IMR-90 (cell line): ENCODE measurements at regions not wholly inside any gene's neighbourhood (a gene's known extent, or its start where the extent isn't known, plus 50 kb on each side); places are given as distances from the start of the nearest gene placed in this dataset.

Experiments
- ATAC-seq: fragments of 200-7000 bp; cut with Tn5 transposase; 2 replicates; pipeline ENCODE4 v1.9.1; 2020; ENCODE audit warnings: low read depth, mild to moderate bottlenecking, moderate library complexity
- BruUV-seq: library from RNA; stranded (reverse); fragments of 400-500 nt; replicated peaks from 2 replicates; lab custom pipeline; 2021; lab: Mats Ljungman, UMichigan
- CTCF ChIA-PET: fragments of 300-600 bp; formaldehyde crosslinking; extraction: SDS; loops from one replicate; lab custom pipeline; 2021; ENCODE audit warnings: antibody characterized with exemption; lab: Yijun Ruan, JAX
- POLR2A ChIA-PET: fragments of 300-600 bp; sonication (Branson Sonifier 250); formaldehyde crosslinking; loops from one replicate; lab custom pipeline; 2022; ENCODE audit warnings: antibody characterized with exemption; ENCODE audit not compliant: unreplicated experiment; lab: Charles Lee
- DNase-seq: peaks from one replicate; pipeline ENCODE4 v3.0.0; 2013
- H2AFZ ChIP-seq: replicated peaks from 2 replicates; pipeline ENCODE3; 2013; ENCODE audit warnings: low read length, mild to moderate bottlenecking; ENCODE audit not compliant: poor library complexity
- H2AK5ac ChIP-seq: 2 replicates; pipeline ENCODE4 v1.6.1; 2013; ENCODE audit warnings: low read depth, low read length, inconsistent platforms
- H2AK9ac ChIP-seq: replicated peaks from 2 replicates; pipeline ENCODE3; 2013; ENCODE audit warnings: mild to moderate bottlenecking, low read depth, low read length, moderate library complexity; ENCODE audit not compliant: poor library complexity
- H2BK120ac ChIP-seq: 2 replicates; pipeline ENCODE4 v1.6.1; 2013; ENCODE audit warnings: low read depth, low read length, inconsistent platforms
- H2BK15ac ChIP-seq: 3 replicates; pipeline ENCODE4 v1.6.1; 2013; ENCODE audit warnings: low read depth, low read length, inconsistent platforms
- H2BK20ac ChIP-seq: 2 replicates; pipeline ENCODE4 v1.6.1; 2013; ENCODE audit warnings: low read depth, mild to moderate bottlenecking, inconsistent platforms, low read length, moderate library complexity
- H2BK5ac ChIP-seq: 2 replicates; pipeline ENCODE4 v1.6.1; 2013; ENCODE audit warnings: mild to moderate bottlenecking, low read depth, low read length, inconsistent platforms; ENCODE audit not compliant: poor library complexity, severe bottlenecking
- H3K14ac ChIP-seq: replicated peaks from 2 replicates; pipeline ENCODE4 v1.6.1; 2013; ENCODE audit warnings: low read depth, low read length, inconsistent platforms
- H3K18ac ChIP-seq: 2 replicates; pipeline ENCODE4 v1.6.1; 2013; ENCODE audit warnings: low read depth, low read length, control low read depth
- H3K23ac ChIP-seq: 2 replicates; pipeline ENCODE4 v1.6.1; 2013; ENCODE audit warnings: low read depth, low read length, inconsistent platforms
- H3K27ac ChIP-seq: 2 replicates; pipeline ENCODE4 v1.5.1; 2013; ENCODE audit warnings: mild to moderate bottlenecking, control low read depth, low read length; ENCODE audit not compliant: insufficient read depth
- H3K27me3 ChIP-seq: 2 replicates; pipeline ENCODE4 v1.6.1; 2013; ENCODE audit warnings: low read length; ENCODE audit not compliant: control insufficient read depth, insufficient read depth
- H3K36me3 ChIP-seq: 2 replicates; pipeline ENCODE4 v1.6.1; 2013; ENCODE audit warnings: low read length, mixed read lengths; ENCODE audit not compliant: control insufficient read depth, insufficient read depth
- H3K4ac ChIP-seq: 2 replicates; pipeline ENCODE4 v1.6.1; 2013; ENCODE audit warnings: low read depth, low read length, inconsistent platforms
- H3K4me1 ChIP-seq: 2 replicates; pipeline ENCODE4 v1.6.1; 2013; ENCODE audit warnings: low read length, mixed read lengths; ENCODE audit not compliant: control insufficient read depth, insufficient read depth
- H3K4me2 ChIP-seq: 2 replicates; pipeline ENCODE4 v1.6.1; 2013; ENCODE audit warnings: low read depth, mild to moderate bottlenecking, control low read depth, low read length, moderate library complexity
- H3K4me3 ChIP-seq: 2 replicates; pipeline ENCODE4 v1.5.1; 2013; ENCODE audit warnings: low read depth, mild to moderate bottlenecking, control low read depth, low read length, moderate library complexity; ENCODE audit not compliant: insufficient read depth
- H3K56ac ChIP-seq: 2 replicates; pipeline ENCODE4 v1.6.1; 2013; ENCODE audit warnings: low read length, inconsistent platforms; ENCODE audit not compliant: insufficient read depth; ENCODE audit errors: extremely low read depth
- H3K79me1 ChIP-seq, 2 experiments: 2 replicates each; pipeline ENCODE4 v1.6.1; 2013; ENCODE audit warnings: low read length in 2 of 2, inconsistent platforms in 1 of 2, low read depth in 1 of 2
- H3K9ac ChIP-seq: 2 replicates; pipeline ENCODE4 v1.6.1; 2013; ENCODE audit warnings: low read depth, low read length, control low read depth
- H3K9me1 ChIP-seq: 2 replicates; pipeline ENCODE4 v1.6.1; 2013; ENCODE audit warnings: low read length, inconsistent platforms; ENCODE audit not compliant: insufficient read depth
- H3K9me3 ChIP-seq: 2 replicates; pipeline ENCODE4 v1.6.1; 2013; ENCODE audit warnings: low read length; ENCODE audit not compliant: control insufficient read depth, insufficient read depth
- H4K20me1 ChIP-seq: 2 replicates; pipeline ENCODE4 v1.6.1; 2013; ENCODE audit warnings: low read length, inconsistent platforms; ENCODE audit not compliant: insufficient read depth
- H4K5ac ChIP-seq: 2 replicates; pipeline ENCODE4 v1.6.1; 2013; ENCODE audit warnings: mild to moderate bottlenecking, low read depth, low read length, control low read depth
- H4K8ac ChIP-seq, 2 experiments: 2 replicates each; pipeline ENCODE4 v1.6.1; 2013; ENCODE audit warnings: low read depth in 2 of 2, low read length in 2 of 2, control low read depth in 1 of 2, inconsistent platforms in 1 of 2
- H4K91ac ChIP-seq: 2 replicates; pipeline ENCODE4 v1.6.1; 2013; ENCODE audit warnings: low read depth, low read length, inconsistent platforms; ENCODE audit not compliant: insufficient read depth
- NFE2L2 ChIP-seq: fragments of 150-350 bp; IDR thresholded peaks from 2 replicates; pipeline ENCODE4 v1.6.1; 2016; ENCODE audit warnings: low read depth, mild to moderate bottlenecking, low read length
- POLR2A ChIP-seq: IDR thresholded peaks from 2 replicates; pipeline ENCODE4 v1.6.1; 2012; ENCODE audit warnings: mild to moderate bottlenecking, low read depth, low read length
- RAD21 ChIP-seq: IDR thresholded peaks from 2 replicates; pipeline ENCODE4 v1.6.1; 2012; ENCODE audit warnings: low read length, improper control_type of control experiment
- SMC3 ChIP-seq: fragments of 150-350 bp; IDR thresholded peaks from 2 replicates; pipeline ENCODE4 v1.6.1; 2016; ENCODE audit warnings: low read depth, mild to moderate bottlenecking, antibody characterized with exemption, low read length, moderate library complexity
- WGBS, 2 experiments: methylation state at CpG; one replicate each; pipeline versions ENCODE4 v1.1.5 to v1.1.7; 2013; ENCODE audit warnings: missing lambda C conversion rate in 2 of 2; ENCODE audit not compliant: insufficient read length in 1 of 2; ENCODE audit errors: extremely low coverage in 2 of 2; 5-methylcytosine and 5-hydroxymethylcytosine counted together
- dilution Hi-C: fragments of 300-500 bp; cut with HindIII; formaldehyde crosslinking; loops from one replicate; pipeline ENCODE4 v1.14.3; 2018; ENCODE audit warnings: low sequenced_read_pairs; ENCODE audit not compliant: unreplicated experiment
- in situ Hi-C: fragments of 300-500 bp; cut with MboI; formaldehyde crosslinking; loops from 3 replicates; pipeline ENCODE4 v1.14.3; 2019; ENCODE audit warnings: low sequenced_read_pairs, inconsistent platforms, mixed read lengths
- intact Hi-C: fragments of 100-400 bp; cut with micrococcal nuclease; formaldehyde crosslinking; loops from 2 replicates; pipeline ENCODE4 v1.10.0; 2022

- Histone ChIP-seq H3K27me3 (peaks cover 13% of the 10 kb centered on the region), H3K79me1 (no peaks in the 10 kb centered on the region), H3K23ac (no peak overlapping the region), H3K56ac (no peak overlapping the region), H4K5ac (no peak overlapping the region), H4K8ac (no peak overlapping the region), H3K9me1 (no peaks in the 10 kb centered on the region; the same call in 1 of the 2 replicates), H2BK120ac (no peak overlapping the region), H2AK5ac (no peak overlapping the region), H3K9ac (no peak overlapping the region), H3K4ac (no peak overlapping the region), H3K14ac (no peak overlapping the region), H3K4me2 (no peak overlapping the region), H2AK9ac (no peak overlapping the region), H3K9me3 (peaks cover 3% of the 10 kb centered on the region), H2BK20ac (no peak overlapping the region), H2BK15ac (no peak overlapping the region), H2BK5ac (no peak overlapping the region), H3K4me3 (no peak overlapping the region), H4K20me1 (no peaks in the 10 kb centered on the region), H2AFZ (no peak overlapping the region), H4K91ac (no peak overlapping the region), H3K4me1 (peaks cover 4% of the 10 kb centered on the region), H3K27ac (no peak overlapping the region), H3K36me3 (no peaks in the 10 kb centered on the region), H3K18ac (no peak overlapping the region)
- ChIA-PET CTCF (no interaction called here), POLR2A (no interaction called here)
- no TSS peak for BruUV-seq
- ATAC-seq, result no peak
- WGBS, 2 experiments, result no CpG with 5 or more reads among the region's 4 CpGs
- in situ Hi-C loops, result no loop called here
- TF ChIP-seq RAD21 (no peak), NFE2L2 (no peak), POLR2A (no peak), SMC3 (no peak)
- intact Hi-C loops, result no loop called here
- dilution Hi-C loops, result no loop called here
- no peak for DNase-seq
Observed at GRCh38 chr2:8115456-8115855, 566.4 kb upstream of the ID2 start.
